HG02623 (cell line): ENCODE measurements at regions not wholly inside any gene's neighbourhood (a gene's known extent, or its start where the extent isn't known, plus 50 kb on each side); places are given as distances from the start of the nearest gene placed in this dataset.
"Not testable (repeated sequence)": the region's sequence is repeated elsewhere in the genome, so short reads cannot be mapped to it uniquely, and the experiment has no call there.

ENCODE experiments used
- ATAC-seq: cut with Tn5 transposase; IDR thresholded peaks from one replicate; pipeline ENCODE4 v1.9.1; 2021; ENCODE audit warnings: moderate library complexity; ENCODE audit not compliant: unreplicated experiment

GRCh38 chr1:241447031-241447644 is 72.4 kb downstream of the FH start:
- ATAC-seq, result no peak

GRCh38 chr1:241444836-241445235 is 74.7 kb downstream of the FH start:
- ATAC-seq, result no peak

GRCh38 chr1:241443561-241443960 is 76.0 kb downstream of the FH start:
- no peak for ATAC-seq

- ATAC-seq, result no peak
Measured at GRCh38 chr1:241442686-241443085, 76.9 kb downstream of the FH start.

- no peak for ATAC-seq
Measured at GRCh38 chr1:241440904-241441303, 78.7 kb downstream of the FH start.

GRCh38 chr1:241438686-241439085 is 80.9 kb downstream of the FH start:
- ATAC-seq, result not testable (repeated sequence)

- no peak for ATAC-seq
Measured at GRCh38 chr1:241432241-241432640, 75.2 kb upstream of the RGS7 start.

GRCh38 chr1:241425091-241425490 is 68.1 kb upstream of the RGS7 start:
- ATAC-seq, result not testable (repeated sequence)

GRCh38 chr1:241424480-241424971 is 67.5 kb upstream of the RGS7 start:
- peak; percentile 5 for ATAC-seq

GRCh38 chr1:241423541-241424479 is 66.8 kb upstream of the RGS7 start:
- ATAC-seq, result peak; percentile 73

- no peak for ATAC-seq
Measured at GRCh38 chr1:241422470-241422869, 65.5 kb upstream of the RGS7 start.

GRCh38 chr1:241419986-241420385 is 63.0 kb upstream of the RGS7 start:
- ATAC-seq, result no peak

- no peak for ATAC-seq
Measured at GRCh38 chr1:241417258-241417657, 60.3 kb upstream of the RGS7 start.

GRCh38 chr1:241413974-241414373 is 57.0 kb upstream of the RGS7 start:
- ATAC-seq, result no peak

GRCh38 chr1:241413386-241413785 is 56.4 kb upstream of the RGS7 start:
- no peak for ATAC-seq

- ATAC-seq, result no peak
Measured at GRCh38 chr1:241412646-241413045, 55.6 kb upstream of the RGS7 start.

- no peak for ATAC-seq
Measured at GRCh38 chr1:241411776-241412338, 54.9 kb upstream of the RGS7 start.

GRCh38 chr1:241411056-241411775 is 54.2 kb upstream of the RGS7 start:
- ATAC-seq, result no peak

- no peak for ATAC-seq
Measured at GRCh38 chr1:241408170-241408569, 51.2 kb upstream of the RGS7 start.
